OCI-LY3 (cell line): ENCODE measurements at regions not wholly inside any gene's neighbourhood (a gene's known extent, or its start where the extent isn't known, plus 50 kb on each side); places are given as distances from the start of the nearest gene placed in this dataset.

Experiments
- CTCF ChIP-seq: fragments of 200-600, 300-600 bp; sonication (generic); IDR thresholded peaks from 2 replicates; pipeline ENCODE4 v1.5.1; 2014; ENCODE audit warnings: antibody characterized with exemption, low read length, low read depth
- EZH2phosphoT487 ChIP-seq: fragments of 200-600 bp; shearing (Covaris generic); IDR thresholded peaks from 2 replicates; pipeline ENCODE4 v1.6.1; 2018; ENCODE audit warnings: antibody characterized with exemption, mixed run types, low read depth

GRCh38 chr1:8139383-8139782, 113.3 kb upstream of the ERRFI1 start:
- TF ChIP-seq CTCF (no peak), EZH2phosphoT487 (no peak)
